MV-4-11 (cell line): ENCODE measurements at regions not wholly inside any gene's neighbourhood (a gene's known extent, or its start where the extent isn't known, plus 50 kb on each side); places are given as distances from the start of the nearest gene placed in this dataset.

Experiments
- DNase-seq: peaks from one replicate; lab custom pipeline; 2025; lab: John Stamatoyannopoulos, UW

DNA sequence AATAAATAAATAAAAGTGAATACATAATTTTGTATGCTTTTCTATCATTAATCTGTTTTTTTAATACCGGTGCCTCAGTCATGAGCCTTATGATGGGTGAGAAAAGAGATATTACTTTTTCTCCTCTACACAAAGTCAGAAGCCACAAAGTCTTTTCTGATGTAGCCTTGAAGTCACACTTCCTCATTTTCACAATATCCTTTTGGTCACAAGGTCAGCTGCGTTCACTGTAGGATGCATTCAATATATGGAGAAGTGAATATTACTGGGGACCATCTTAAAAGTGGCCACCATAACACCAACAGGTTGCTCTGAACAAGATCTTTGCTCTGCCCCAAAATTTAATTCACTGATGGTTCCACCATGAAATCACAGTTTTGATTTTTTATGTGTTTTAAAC, 83.3 kb upstream of the TNR start:
- DNase-seq: peak; percentile 94

DNA sequence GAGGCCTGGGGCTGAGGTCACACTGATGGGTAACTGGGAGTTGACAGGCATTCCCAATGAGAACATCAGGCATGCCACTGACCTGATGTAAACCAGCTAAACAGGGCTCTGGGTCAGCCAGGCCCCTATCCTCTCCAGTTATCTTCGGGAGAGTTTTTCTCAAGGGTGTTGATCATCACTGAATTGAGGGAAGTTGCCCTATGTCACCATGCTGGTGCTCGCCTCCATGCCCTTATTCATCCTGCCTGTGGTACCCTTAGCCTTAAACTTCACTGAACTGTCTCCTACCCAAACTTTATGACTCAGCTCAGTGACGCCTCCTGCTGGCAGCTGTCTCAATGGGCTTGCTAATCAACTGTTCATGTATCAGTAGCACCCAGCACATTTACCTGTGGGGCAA, 80.7 kb upstream of the TNR start:
- DNase-seq: no peak

DNA sequence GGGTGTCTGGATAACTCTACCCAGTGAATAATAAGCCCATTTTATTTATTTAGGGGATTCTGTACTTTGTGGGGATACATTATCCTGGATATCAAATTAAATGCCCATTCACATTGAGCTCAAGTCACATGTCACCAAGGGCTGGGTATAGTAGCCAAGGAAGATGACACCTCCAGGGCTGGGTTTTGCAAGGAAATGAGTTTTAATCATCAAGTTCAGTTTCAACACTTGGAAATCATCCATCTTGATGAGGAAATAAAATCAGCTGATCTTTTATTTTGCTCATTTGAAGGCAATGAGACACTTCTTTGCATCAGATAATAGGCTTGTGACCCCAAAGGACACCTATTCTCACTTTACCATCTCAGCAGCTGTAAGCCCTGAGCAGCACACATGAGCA, 80.0 kb upstream of the TNR start:
- DNase-seq: no peak

DNA sequence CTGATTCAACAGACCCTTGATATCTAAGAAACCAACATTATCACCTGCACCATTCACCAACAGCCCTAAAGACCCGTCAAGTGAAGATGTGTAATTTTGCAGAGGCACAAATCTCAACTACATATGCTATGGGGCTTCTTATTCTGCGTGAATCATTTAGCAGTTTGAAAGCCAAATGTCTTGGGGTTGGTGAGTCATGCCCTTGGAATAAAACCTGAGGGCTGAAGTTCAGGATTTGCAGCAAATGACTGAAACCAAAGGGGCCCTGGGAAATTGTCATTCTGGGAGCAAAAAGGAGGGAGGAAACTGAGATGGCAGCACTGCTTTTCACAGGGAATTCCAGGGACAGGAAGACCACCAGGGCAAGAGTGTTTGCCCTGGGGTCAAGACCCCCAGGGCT, 79.2 kb upstream of the TNR start:
- DNase-seq: no peak

DNA sequence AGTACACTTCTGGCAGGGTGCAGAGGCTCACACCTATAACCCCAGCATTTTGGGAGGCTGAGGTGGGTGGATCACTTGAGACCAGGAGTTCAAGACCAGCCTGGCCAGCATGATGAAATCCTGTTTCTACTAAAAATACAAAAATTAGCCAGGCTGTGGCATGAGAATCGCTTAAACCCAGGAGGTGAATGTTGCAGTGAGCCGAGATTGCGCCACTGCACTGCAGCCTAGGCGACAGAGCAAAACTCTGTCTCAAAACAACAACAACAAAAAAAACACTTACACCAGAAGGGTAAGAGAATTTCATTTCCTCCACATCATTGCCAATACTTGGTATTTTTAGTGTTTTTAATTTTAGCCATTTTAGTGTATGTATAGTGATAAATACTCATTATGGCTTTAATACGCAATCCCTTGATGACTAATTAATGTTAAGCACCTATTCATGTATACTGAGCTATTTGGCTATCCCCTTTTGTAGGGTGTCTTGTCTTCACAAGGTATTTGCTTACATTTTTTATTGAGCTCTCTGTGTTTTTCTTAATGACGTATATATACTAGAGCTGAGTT, 77.1 kb upstream of the TNR start:
- DNase-seq: peak; percentile 57

DNA sequence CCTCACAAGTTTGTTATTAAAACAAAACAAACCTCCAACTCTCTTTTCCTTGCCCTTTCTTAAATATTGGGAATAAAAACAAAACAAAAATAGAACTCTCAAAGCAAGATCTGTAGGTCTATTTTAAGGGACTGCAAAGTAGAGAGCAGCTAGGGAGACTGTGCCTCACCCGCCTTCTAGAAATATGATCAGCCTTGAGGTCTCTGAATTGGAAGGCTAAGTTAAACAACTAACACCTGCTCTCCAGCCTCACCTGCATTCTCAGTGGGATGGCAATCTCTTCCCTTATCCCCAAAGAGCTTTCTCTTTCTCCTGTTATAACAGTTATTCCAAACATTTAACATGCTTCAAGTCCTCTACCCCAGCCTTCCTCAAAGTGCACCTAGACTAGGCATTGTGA, 75.5 kb upstream of the TNR start:
- DNase-seq: no peak

DNA sequence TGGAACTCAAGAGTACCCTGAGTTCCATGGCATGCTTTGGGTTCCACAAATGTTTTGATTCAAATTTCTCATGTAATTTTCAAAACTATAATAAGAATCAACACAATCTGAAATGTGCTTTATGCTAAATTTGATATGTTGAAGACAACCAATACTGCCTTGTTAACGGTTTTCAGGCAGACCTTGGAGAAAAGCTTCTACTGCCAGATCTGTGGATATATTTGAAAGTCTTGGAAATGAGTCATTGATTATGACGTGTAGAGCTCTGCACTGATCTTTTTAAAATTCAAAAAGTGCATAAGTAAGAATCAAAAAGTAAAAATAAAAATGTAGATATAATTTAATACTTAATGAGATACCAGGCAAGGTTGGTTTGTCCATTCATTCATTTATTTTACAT, 74.0 kb upstream of the TNR start:
- no peak for DNase-seq

DNA sequence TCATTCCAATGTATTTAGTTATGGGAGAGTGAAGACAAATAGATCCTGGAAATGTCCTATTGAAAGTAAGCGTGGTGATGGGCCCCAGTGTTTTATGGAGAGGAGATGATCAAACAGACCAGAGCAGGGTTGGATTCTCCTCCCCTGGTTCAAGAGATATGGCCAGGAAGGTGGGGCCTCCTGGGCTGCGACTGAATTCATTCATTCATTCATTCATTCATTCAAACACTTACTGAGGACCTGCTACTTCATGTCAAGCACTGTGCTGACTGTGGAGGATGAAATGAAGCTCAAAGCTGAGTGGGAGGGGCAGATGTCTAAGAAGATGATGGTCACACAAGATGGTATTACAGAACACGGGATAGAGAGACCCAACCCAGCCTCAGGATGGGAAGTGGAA, 71.5 kb upstream of the TNR start:
- DNase-seq: no peak

DNA sequence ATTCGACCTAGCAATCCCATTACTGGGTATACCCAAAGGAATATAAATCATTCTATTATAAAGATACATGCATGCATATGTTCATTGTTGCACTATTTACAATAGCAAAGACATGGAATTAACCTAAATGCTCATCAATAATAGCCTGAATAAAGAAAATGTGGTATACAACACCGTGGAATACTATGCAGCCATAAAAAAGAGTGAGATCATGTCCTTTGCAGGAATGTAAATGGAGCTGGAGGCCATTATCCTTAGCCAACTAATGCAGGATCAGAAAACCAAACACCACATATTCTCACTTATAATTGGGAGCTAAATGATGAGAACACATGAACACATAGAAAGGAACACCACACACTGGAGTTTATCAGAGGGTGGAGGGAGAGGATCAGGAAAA, 69.5 kb upstream of the TNR start:
- DNase-seq: no peak

DNA sequence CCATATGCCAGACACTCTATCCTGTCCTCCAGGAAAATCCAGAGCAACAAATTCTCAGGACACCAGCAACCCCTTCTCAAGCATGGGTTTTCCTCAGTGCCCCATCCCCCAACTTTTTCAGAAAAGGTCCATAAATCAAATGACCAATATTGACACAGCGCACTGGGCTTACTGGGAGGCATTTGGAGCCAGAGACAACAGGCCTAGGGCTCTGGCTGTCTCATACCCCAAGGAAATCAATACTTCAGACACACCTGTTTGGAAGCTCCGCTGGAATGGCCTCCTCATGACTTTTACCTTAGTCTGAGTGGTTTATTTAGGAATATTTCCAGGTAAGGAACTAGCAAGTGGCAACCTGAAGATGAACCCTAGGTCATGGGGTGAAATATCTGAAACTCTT, 66.9 kb upstream of the TNR start:
- DNase-seq: no peak

DNA sequence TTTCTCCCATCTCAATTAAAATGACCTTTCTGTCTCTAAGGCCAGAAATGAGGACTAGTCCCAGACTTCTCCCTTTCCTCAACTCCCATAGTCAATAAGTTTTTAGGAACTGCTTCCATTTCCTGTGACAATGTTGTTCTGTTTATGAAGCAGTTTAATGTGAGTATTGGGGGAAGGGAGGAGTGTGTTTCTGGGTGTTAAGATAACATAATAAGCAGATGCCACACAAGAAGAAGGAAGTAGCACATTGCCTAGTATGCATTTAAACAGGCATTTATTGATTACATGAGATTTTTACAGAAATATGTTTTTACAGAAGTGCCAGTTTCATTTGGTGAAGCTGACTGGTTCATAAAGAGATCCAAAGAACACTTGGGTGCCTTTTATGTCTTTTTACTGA, 65.6 kb upstream of the TNR start:
- DNase-seq: peak; percentile 16

DNA sequence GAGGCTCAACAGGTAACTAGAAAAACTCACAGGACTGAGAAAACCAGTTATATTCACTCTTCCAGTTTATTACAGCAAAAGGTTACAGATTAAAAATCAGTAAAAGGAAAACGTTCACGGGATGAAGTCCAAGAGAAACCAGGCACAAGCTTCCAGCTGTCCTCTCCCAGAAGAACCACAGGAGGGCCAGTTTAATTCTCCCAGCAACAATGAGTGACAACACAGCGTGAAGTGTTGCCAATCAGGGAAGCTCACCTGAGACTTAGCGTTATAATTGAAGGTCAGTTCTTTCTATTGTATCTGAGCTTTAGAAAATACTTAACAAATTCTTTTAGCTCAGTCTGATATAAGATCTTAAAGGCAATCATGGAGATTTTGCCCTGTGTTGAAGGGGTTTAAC, 65.2 kb upstream of the TNR start:
- no peak for DNase-seq

DNA sequence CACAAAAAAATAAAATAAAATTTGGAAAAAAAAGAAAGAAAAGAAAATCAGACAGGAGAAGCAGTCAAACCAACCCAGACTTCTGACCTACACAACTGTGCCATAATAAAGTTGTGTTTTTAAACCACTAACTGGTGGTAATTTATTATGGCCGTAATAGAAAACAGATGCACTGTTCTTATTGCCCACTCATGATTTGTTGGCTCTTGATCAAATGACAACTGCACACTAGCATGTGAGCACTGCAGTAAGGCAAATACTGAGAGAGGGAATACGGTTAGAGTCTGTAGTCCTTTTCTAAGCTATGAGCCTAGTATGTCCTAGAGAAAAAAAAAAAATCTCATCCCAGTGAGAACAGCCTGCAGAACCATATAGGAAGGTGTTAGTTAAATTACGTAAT, 61.2 kb upstream of the TNR start:
- DNase-seq: no peak

DNA sequence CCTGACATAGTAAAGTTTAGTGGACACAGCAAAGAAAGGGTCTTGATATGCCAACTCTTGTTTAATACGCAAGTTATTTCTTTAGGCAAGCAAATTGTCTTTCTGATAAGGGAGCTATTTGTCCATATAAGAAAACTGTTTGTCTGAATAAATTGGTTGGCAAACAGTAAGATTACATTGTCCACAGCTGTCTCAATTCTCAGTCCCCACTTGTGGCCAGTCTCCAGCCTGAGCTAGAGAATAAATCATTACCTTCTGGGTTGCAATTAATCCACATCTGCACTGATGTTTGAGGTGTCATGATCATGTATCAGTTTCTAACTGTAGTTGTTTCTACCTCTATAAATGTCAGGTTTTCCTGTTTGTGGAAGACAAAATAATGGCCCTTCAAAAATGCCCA, 60.0 kb upstream of the TNR start:
- DNase-seq: no peak

DNA sequence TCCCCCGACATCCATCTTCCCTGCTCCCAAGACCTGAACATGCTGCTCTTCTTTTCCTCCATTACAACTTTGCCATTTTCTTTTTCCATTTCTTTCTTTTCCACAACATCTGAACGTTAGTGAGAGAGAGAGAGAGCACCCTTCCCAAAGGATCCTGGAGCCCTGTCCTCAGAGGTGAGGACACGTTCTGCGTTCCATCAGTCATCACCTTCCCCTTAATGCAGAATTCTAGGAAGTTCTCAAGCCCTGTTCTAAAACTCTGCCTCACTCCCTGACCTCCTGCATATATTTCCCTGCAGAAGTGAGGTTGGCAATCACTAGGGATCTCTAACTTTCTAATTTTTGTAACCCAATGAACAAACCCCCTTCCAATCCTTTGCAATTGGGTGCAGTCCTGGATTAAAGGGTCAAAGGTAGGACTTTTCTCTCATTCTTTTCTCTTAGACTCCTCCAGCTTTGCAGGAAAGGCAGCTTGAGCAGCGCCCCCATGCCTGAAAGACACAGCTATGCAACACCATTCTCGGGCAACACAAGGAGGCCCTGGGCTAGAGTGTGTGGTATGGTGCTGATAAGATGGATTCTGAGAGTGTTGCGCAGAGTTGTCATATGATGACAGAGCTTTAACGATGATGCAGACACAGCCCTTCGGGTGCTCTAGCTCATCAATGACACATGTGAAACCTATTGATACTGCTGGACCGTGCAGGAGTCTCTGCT, 59.2 kb upstream of the TNR start:
- no peak for DNase-seq

DNA sequence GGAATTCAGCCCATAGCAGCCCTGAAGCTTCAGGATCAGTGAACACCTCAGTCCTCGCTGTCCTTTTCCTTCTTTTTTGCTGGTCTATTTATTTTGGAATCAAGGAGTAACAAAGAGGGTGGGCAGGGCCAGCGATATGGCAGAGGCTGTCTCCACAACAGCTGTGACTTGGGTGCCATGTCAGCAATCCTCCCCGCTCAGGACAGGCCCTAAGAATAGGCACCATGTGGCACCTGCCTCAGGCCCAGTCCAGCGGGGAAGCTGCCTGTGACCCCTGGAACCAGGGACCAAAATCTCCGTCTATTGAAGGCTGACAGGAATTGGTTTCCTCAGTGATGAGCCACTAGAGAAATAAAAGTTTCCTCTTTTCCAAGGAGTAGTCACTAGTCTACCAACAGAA, 58.6 kb upstream of the TNR start:
- DNase-seq: no peak

DNA sequence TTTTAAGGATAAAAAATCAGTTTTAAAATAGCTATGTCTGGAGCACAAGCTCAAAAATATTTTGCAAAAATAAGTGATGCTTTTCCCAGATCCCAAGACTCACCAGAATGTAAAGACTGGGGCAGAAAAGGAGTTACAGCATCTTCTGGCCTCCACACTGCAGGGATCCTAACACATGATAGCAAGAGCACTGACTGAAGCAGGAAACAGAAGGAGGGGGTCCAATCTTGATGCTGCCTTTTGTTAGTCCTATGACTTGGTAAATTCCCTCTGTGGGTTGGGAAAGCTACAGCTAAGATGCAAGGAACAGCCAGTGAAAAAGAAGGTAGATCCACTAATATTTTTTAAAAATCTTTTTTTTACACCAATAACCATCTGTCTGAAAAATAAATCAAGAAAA, 54.2 kb upstream of the TNR start:
- no peak for DNase-seq

DNA sequence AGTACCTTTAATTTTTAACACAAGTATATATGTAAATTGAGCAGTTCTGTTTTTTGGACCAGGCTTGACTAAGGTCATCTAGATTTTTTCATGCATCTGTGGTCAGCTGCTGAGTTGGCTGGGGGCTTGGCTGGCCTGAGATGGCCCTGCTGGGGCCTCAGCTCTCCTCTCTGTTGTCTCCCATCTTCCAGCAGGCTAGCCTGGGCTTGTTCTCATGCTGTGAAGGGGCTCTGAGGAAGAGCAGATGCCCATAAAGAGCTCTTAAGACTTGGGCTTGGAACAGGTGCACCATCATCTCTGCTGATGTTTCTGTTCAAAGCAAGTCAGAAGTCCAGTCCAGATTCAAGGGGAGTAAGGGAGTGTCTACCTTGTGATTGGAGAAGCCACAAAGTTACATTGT, 51.2 kb upstream of the TNR start:
- DNase-seq: no peak

DNA sequence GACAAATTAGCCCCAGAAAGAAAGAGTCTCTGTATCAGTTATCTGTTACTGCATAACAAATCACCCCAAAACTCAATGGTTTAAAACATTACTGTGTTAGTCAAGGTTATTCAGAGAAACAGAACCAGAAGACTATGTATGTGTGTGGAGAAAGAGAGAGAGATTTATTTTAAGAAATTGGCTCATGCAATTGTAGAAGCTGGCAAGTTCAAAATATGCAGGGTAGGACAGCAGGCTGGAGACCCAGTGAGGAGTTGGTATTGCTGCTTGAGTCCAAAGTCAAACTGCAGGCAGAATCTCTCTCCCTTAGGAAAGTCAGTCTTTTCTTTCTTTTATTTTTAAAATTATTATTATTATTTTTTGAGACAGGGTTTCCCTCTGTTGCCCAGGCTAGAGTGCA, 50.2 kb upstream of the TNR start:
- no peak for DNase-seq
